NCI-H526 treated with DMSO at 0.1 percent for 48 hours (cell line): ENCODE measurements at regions not wholly inside any gene's neighbourhood (a gene's known extent, or its start where the extent isn't known, plus 50 kb on each side); places are given as distances from the start of the nearest gene placed in this dataset.
"Not testable (repeated sequence)": the region's sequence is repeated elsewhere in the genome, so short reads cannot be mapped to it uniquely, and the experiment has no call there.

Experiments used
- DNase-seq: peaks from one replicate; lab custom pipeline; 2025; lab: John Stamatoyannopoulos, UW

GRCh38 chrX:13223868-13224567, 95.8 kb downstream of the ATXN3L start:
- DNase-seq: no peak

- no peak for DNase-seq
Measured at GRCh38 chrX:13220916-13221315, 98.9 kb downstream of the ATXN3L start.

GRCh38 chrX:13219991-13220764, 99.7 kb downstream of the ATXN3L start:
- DNase-seq: no peak

- no peak for DNase-seq
Measured at GRCh38 chrX:13218758-13219157, 101.1 kb downstream of the ATXN3L start.

GRCh38 chrX:13216139-13216538, 103.7 kb downstream of the ATXN3L start:
- DNase-seq: no peak

GRCh38 chrX:13215729-13216128, 104.1 kb downstream of the ATXN3L start:
- no peak for DNase-seq

- DNase-seq: no peak
Measured at GRCh38 chrX:13212191-13212651, 107.6 kb downstream of the ATXN3L start.

GRCh38 chrX:13210142-13210541, 109.7 kb downstream of the ATXN3L start:
- DNase-seq: not testable (repeated sequence)

GRCh38 chrX:13209704-13210103, 110.1 kb downstream of the ATXN3L start:
- not testable (repeated sequence) for DNase-seq

GRCh38 chrX:13208281-13208935, 111.4 kb downstream of the ATXN3L start:
- no peak for DNase-seq

GRCh38 chrX:13203271-13203670, 116.6 kb downstream of the ATXN3L start:
- DNase-seq: no peak

GRCh38 chrX:13201605-13202219, 118.1 kb downstream of the ATXN3L start:
- DNase-seq: no peak

GRCh38 chrX:13200398-13200797, 119.5 kb downstream of the ATXN3L start:
- no peak for DNase-seq

GRCh38 chrX:13198762-13199064, 121.1 kb downstream of the ATXN3L start:
- DNase-seq: no peak

- DNase-seq: no peak
Measured at GRCh38 chrX:13198056-13198761, 121.6 kb downstream of the ATXN3L start.

- DNase-seq: no peak
Measured at GRCh38 chrX:13196782-13197181, 123.1 kb downstream of the ATXN3L start.

- DNase-seq: no peak
Measured at GRCh38 chrX:13195340-13195739, 124.5 kb downstream of the ATXN3L start.

- DNase-seq: no peak
Measured at GRCh38 chrX:13194291-13195103, 125.4 kb downstream of the ATXN3L start.

GRCh38 chrX:13190051-13190450, 129.8 kb downstream of the ATXN3L start:
- DNase-seq: peak; percentile 8

GRCh38 chrX:13189380-13189779, 130.5 kb downstream of the ATXN3L start:
- no peak for DNase-seq

GRCh38 chrX:13188731-13189309, 131.0 kb downstream of the ATXN3L start:
- no peak for DNase-seq
